NCI-H1105 treated with DMSO at 0.1 percent for 48 hours (cell line): ENCODE measurements at regions not wholly inside any gene's neighbourhood (a gene's known extent, or its start where the extent isn't known, plus 50 kb on each side); places are given as distances from the start of the nearest gene placed in this dataset.
A peak's percentile ranks its signal among the peaks of the same experiment; 100 is the strongest.

ENCODE experiments used
- DNase-seq: peaks from one replicate; lab custom pipeline; 2025; lab: John Stamatoyannopoulos, UW

- DNase-seq, result no peak
These were observed 65.5 kb downstream of the ADRA2C start for GRCh38 chr4:3831529-3832150.

GRCh38 chr4:3832536-3833220 lies 66.5 kb downstream of the ADRA2C start:
- no peak for DNase-seq

- no peak for DNase-seq
These were observed 67.3 kb downstream of the ADRA2C start for GRCh38 chr4:3833326-3833989.

GRCh38 chr4:3834186-3834662 lies 68.0 kb downstream of the ADRA2C start:
- no peak for DNase-seq

- DNase-seq, result no peak
These were observed 68.7 kb downstream of the ADRA2C start for GRCh38 chr4:3834663-3835521.

- no peak for DNase-seq
These were observed 69.6 kb downstream of the ADRA2C start for GRCh38 chr4:3835527-3836405.

GRCh38 chr4:3836406-3836755 lies 70.2 kb downstream of the ADRA2C start:
- DNase-seq, result no peak

- no peak for DNase-seq
These were observed 70.8 kb downstream of the ADRA2C start for GRCh38 chr4:3836756-3837601.

GRCh38 chr4:3838437-3839380 lies 72.5 kb downstream of the ADRA2C start:
- DNase-seq, result no peak

- no peak for DNase-seq
These were observed 79.0 kb downstream of the ADRA2C start for GRCh38 chr4:3845094-3845743.

GRCh38 chr4:3845744-3846429 lies 79.7 kb downstream of the ADRA2C start:
- DNase-seq, result no peak

GRCh38 chr4:3847211-3847940 lies 81.2 kb downstream of the ADRA2C start:
- DNase-seq, result no peak

- DNase-seq, result no peak
These were observed 82.1 kb downstream of the ADRA2C start for GRCh38 chr4:3848323-3848722.

GRCh38 chr4:3849140-3849539 lies 83.0 kb downstream of the ADRA2C start:
- DNase-seq, result no peak

GRCh38 chr4:3850128-3850527 lies 83.9 kb downstream of the ADRA2C start:
- no peak for DNase-seq

GRCh38 chr4:3851211-3851610 lies 85.0 kb downstream of the ADRA2C start:
- peak; percentile 20 for DNase-seq

- no peak for DNase-seq
These were observed 85.7 kb downstream of the ADRA2C start for GRCh38 chr4:3851881-3852280.
